Upper lobe of left lung (tissue), 6 donors: ENCODE measurements at regions not wholly inside any gene's neighbourhood (a gene's known extent, or its start where the extent isn't known, plus 50 kb on each side); places are given as distances from the start of the nearest gene placed in this dataset.

Experiments
- ATAC-seq, 2 donors: fragments of 200-7000 bp; cut with Tn5 transposase; one replicate each; pipeline ENCODE4 v1.9.1; 2022; ENCODE audit warnings: mild to moderate bottlenecking in 2 of 2, moderate library complexity in 2 of 2; ENCODE audit not compliant: low FRiP score in 2 of 2
- DNase-seq, 2 donors: peaks; one replicate each; pipeline ENCODE4 v3.0.0-alpha.2; 2019 to 2020
- H3K27ac ChIP-seq, 4 donors: fragments of 200-600 bp; sonication (generic); one replicate each; pipeline ENCODE4 v1.5.1; 2016 to 2019
- H3K27me3 ChIP-seq, 4 donors: fragments of 200-600 bp; sonication (generic); one replicate each; pipeline ENCODE4 v1.5.1; 2017 to 2019
- H3K36me3 ChIP-seq, 4 donors: fragments of 200-600 bp; sonication (generic); one replicate each; pipeline ENCODE4 v1.5.1; 2016 to 2019
- H3K4me1 ChIP-seq, 4 donors: fragments of 200-600 bp; sonication (generic); one replicate each; pipeline ENCODE4 v1.5.1; 2018 to 2019
- H3K4me3 ChIP-seq, 4 donors: fragments of 200-600 bp; sonication (generic); one replicate each; pipeline ENCODE4 v1.5.1; 2017 to 2019; ENCODE audit warnings: mild to moderate bottlenecking in 2 of 4, moderate library complexity in 1 of 4
- H3K9me3 ChIP-seq, 4 donors: fragments of 200-600 bp; sonication (generic); one replicate each; pipeline ENCODE4 v1.5.1; 2018 to 2019
- EP300 ChIP-seq, 4 donors: sonication (generic); formaldehyde crosslinking; IDR thresholded peaks; one replicate each; pipeline ENCODE4 v1.5.1; 2017; ENCODE audit warnings: antibody characterized with exemption in 4 of 4, control low read depth in 2 of 4
- POLR2A ChIP-seq, 4 donors: fragments of 450-650 bp; IDR thresholded peaks; one replicate each; pipeline ENCODE4 v1.5.1; 2016 to 2017; ENCODE audit warnings: antibody characterized with exemption in 4 of 4, mild to moderate bottlenecking in 2 of 4
- POLR2AphosphoS5 ChIP-seq, 2 donors: sonication (generic); formaldehyde crosslinking; IDR thresholded peaks; one replicate each; pipeline ENCODE4 v1.5.1; 2017; ENCODE audit warnings: antibody characterized with exemption in 2 of 2
- WGBS, 2 donors: methylation state at CpG; one replicate each; pipeline ENCODE4 v1.1.5; 2017 to 2018; 5-methylcytosine and 5-hydroxymethylcytosine counted together
- TF ChIP-seq, protein P1 (sequence below), 6 experiments: fragments of 450-650 bp in 4 of 6; fragments of 200-600 bp in 2 of 6; sonication (generic) in 2 of 6; IDR thresholded peaks; one replicate each; pipeline ENCODE4 v1.5.1; 2016 to 2019; ENCODE audit warnings: antibody characterized with exemption in 6 of 6
- donor health status: DM: no; HTN: no; CAD: no; lungs with moderate emphysema.
- donor health status: DM: no; HTN: yes; CAD: no; lungs with severe emphysema.

DNA sequence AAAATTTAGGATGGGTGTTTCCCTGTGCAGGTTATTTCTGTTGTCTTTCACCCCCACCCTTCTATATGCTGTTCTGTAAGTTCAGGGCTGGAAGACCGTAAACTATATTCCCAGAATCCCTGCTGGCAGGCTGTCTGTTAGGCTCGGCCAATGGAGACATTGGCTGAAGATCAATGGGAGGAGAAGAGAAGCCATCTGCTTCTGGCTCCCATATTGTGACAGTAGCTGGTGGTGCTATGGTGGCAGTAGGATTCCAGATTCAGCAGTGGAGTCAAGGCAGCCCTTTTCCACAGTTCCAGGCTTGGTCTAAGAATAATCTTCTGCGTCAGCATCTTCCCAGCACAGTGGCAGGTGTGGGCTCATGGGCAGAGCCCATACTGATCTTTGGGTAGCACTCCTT lies 226.6 kb downstream of the ABHD5 start:
- TF ChIP-seq, protein P1, sequence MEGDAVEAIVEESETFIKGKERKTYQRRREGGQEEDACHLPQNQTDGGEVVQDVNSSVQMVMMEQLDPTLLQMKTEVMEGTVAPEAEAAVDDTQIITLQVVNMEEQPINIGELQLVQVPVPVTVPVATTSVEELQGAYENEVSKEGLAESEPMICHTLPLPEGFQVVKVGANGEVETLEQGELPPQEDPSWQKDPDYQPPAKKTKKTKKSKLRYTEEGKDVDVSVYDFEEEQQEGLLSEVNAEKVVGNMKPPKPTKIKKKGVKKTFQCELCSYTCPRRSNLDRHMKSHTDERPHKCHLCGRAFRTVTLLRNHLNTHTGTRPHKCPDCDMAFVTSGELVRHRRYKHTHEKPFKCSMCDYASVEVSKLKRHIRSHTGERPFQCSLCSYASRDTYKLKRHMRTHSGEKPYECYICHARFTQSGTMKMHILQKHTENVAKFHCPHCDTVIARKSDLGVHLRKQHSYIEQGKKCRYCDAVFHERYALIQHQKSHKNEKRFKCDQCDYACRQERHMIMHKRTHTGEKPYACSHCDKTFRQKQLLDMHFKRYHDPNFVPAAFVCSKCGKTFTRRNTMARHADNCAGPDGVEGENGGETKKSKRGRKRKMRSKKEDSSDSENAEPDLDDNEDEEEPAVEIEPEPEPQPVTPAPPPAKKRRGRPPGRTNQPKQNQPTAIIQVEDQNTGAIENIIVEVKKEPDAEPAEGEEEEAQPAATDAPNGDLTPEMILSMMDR (IDR thresholded peaks at IDR 0.05), result no peak
- no peak for TF ChIP-seq EP300 (IDR thresholded peaks at IDR 0.05)
- no peak for TF ChIP-seq POLR2AphosphoS5 (IDR thresholded peaks at IDR 0.05)
- no peak for TF ChIP-seq POLR2A (IDR thresholded peaks at IDR 0.05)
- Histone ChIP-seq H3K4me1 (no peaks in the 10 kb centered on the region), H3K27me3 (no peaks in the 10 kb centered on the region), H3K9me3 (peaks cover 0 to 2% (median 0%) of the 10 kb centered on the region in 4 donors), H3K4me3 (no peak overlapping the region), H3K36me3 (no peaks in the 10 kb centered on the region), H3K27ac (no peak overlapping the region)
- no peak for ATAC-seq
- DNase-seq, result no peak
- 92 to 100% methylated on average over 2 to 3 of the region's 3 CpGs for WGBS, 2 donors

DNA sequence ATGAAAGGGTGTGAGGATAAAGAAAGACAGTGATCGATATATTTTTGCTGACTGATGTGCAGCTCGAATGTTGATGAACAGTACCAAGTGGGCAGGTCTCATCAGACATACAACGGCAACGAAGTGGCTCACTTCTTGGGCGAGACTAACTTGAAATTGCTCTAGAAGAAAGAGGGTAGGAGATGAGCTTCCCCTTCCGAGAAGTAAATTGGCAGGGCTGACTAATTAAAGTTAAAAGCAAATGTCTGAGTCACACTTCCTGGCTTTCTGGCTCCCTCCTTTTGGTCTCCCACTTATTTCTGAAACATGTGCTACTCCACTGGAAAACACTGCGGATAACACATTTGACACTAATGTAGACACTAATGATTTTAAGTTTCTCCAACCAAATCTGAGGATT lies 228.3 kb downstream of the ABHD5 start:
- H3K27me3 ChIP-seq, result no peaks in the 10 kb centered on the region
- no peak overlapping the region for H3K27ac ChIP-seq
- TF ChIP-seq POLR2AphosphoS5 (IDR thresholded peaks at IDR 0.05) (no peak), EP300 (IDR thresholded peaks at IDR 0.05) (no peak), POLR2A (IDR thresholded peaks at IDR 0.05) (no peak)
- TF ChIP-seq, protein P1 (IDR thresholded peaks at IDR 0.05), result no peak
- H3K4me3 ChIP-seq, result no peak overlapping the region
- peaks cover 0 to 2% (median 0%) of the 10 kb centered on the region in 4 donors for H3K9me3 ChIP-seq
- 62 to 79% methylated on average over 7 of the region's 7 CpGs for WGBS, 2 donors
- no peak for ATAC-seq
- no peak for DNase-seq
- no peaks in the 10 kb centered on the region for H3K36me3 ChIP-seq
- peaks cover 0 to 6% (median 0%) of the 10 kb centered on the region in 4 donors for H3K4me1 ChIP-seq

DNA sequence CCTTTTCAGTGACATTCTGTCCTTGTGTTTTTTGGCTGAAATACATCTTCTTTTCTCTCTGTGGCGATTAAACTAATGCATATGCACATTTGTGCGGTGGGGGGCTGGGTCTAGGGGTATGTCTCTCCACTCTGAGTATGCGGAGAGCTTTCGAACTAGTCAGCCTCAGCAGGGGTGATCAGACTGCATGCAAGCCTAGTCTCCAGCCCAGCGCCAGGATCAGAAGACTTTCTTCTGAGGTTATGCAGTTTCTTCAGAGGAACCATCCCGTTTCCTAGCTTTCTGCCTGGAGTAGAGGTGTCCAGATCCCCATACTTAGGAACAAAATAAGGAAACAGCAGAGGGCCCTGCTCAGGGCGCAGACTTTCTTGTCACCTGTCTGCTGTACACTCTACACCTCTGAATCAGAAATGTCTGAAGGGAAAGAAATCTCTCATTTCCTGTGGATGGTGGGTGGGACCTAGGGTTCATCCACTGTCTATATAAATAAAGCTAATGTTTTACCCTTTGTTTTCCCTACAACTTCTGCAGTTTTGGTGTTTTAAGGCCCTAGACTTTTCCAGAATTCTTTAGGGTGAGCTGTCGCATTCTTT lies 230.4 kb downstream of the ABHD5 start:
- H3K27ac ChIP-seq, result no peak overlapping the region
- peaks cover 0 to 2% (median 0%) of the 10 kb centered on the region in 4 donors for H3K9me3 ChIP-seq
- H3K27me3 ChIP-seq, result no peaks in the 10 kb centered on the region
- H3K4me3 ChIP-seq, result no peak overlapping the region
- H3K4me1 ChIP-seq, result peaks cover 0 to 6% (median 0%) of the 10 kb centered on the region in 4 donors
- ATAC-seq, result no peak
- no peak for TF ChIP-seq POLR2A (IDR thresholded peaks at IDR 0.05)
- no peak for TF ChIP-seq EP300 (IDR thresholded peaks at IDR 0.05)
- TF ChIP-seq, protein P1 (IDR thresholded peaks at IDR 0.05), result no peak
- TF ChIP-seq POLR2AphosphoS5 (IDR thresholded peaks at IDR 0.05), result no peak
- H3K36me3 ChIP-seq, result no peaks in the 10 kb centered on the region
- no peak for DNase-seq
- WGBS, 2 donors, result 46 to 63% methylated on average over 8 of the region's 8 CpGs

DNA sequence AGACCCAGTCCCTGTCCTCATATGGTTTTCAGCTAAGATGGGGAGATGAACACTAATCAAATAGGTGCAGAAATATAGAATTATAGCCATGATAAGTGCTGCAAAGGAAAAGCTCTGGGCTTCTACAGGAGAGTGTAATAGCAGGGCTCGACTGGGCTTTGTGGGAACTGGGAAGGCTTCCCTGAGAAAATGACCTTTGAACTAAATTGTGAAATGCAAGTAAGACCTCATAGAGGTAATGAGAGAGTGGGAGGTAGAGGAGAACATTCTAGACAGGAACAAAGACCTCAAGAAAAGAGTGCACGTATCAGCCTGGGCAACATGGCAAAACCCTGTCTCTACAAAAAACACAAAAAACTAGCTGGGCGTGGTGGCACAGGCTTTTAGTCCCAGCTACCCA lies 231.6 kb downstream of the ABHD5 start:
- no peak for ATAC-seq
- Histone ChIP-seq H3K36me3 (no peaks in the 10 kb centered on the region), H3K27me3 (no peaks in the 10 kb centered on the region), H3K9me3 (no peaks in the 10 kb centered on the region), H3K4me1 (peaks cover 0 to 6% (median 0%) of the 10 kb centered on the region in 4 donors), H3K4me3 (no peak overlapping the region), H3K27ac (no peak overlapping the region)
- 73 to 83% methylated on average over 3 of the region's 3 CpGs for WGBS, 2 donors
- TF ChIP-seq EP300 (IDR thresholded peaks at IDR 0.05) (no peak), POLR2A (IDR thresholded peaks at IDR 0.05) (no peak)
- DNase-seq, result no peak

DNA sequence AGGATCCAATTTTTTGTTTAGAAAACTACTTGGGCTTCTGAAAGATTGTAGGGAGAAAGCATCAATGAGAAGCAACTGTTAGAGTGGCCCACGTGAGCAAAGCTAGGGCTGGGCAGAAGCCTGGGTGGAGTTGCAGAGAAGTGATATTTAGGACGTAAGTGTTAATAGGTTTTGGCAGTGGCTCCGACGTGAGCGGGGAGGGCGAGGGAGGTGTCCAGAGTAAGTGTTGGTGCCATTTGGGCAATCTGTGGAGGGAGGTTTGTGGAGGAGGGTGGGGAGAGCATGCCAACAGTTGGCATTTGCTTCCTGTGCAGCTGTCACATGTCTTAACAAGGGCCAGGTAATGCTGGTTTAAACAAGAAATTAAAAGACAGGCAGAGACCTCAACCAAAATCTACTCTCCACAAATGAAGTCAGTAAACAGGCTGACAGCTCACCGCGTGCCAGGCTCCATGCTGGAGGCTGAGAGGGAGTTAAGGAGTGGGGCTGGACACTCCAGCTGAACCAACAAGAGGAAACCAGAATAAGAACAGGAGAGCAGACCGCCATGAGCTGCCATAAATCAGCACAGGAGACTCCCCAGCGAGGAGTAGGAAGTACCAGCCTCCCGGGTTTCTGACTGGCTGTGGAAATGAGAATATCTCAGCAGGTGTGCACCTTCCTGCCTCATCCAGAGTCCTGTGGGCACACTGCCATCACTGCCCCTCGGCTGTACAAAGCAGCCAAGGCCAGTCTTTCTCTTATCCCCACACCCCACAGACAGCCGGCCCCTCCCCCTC lies 232.6 kb downstream of the ABHD5 start:
- Histone ChIP-seq H3K4me3 (no peak overlapping the region), H3K4me1 (peaks cover 0 to 6% (median 0%) of the 10 kb centered on the region in 4 donors), H3K27me3 (no peaks in the 10 kb centered on the region), H3K9me3 (no peaks in the 10 kb centered on the region), H3K36me3 (no peaks in the 10 kb centered on the region), H3K27ac (no peak overlapping the region)
- DNase-seq (no peak), ATAC-seq (no peak)
- TF ChIP-seq POLR2AphosphoS5 (IDR thresholded peaks at IDR 0.05) (no peak), POLR2A (IDR thresholded peaks at IDR 0.05) (no peak), EP300 (IDR thresholded peaks at IDR 0.05) (no peak)
- TF ChIP-seq, protein P1 (IDR thresholded peaks at IDR 0.05), result no peak
- 22 to 26% methylated on average over 13 of the region's 13 CpGs for WGBS, 2 donors
